Breast epithelium (tissue), 3 donors: ENCODE measurements at regions not wholly inside any gene's neighbourhood (a gene's known extent, or its start where the extent isn't known, plus 50 kb on each side); places are given as distances from the start of the nearest gene placed in this dataset.

ENCODE experiments used
- POLR2A ChIP-seq: fragments of 450-650 bp; IDR thresholded peaks from one replicate; pipeline ENCODE4 v1.6.1; 2016; ENCODE audit warnings: antibody characterized with exemption, mild to moderate bottlenecking, moderate library complexity
- POLR2AphosphoS5 ChIP-seq, 3 donors: sonication (generic); formaldehyde crosslinking; IDR thresholded peaks; one replicate each; pipeline ENCODE4 v1.6.1; 2017; ENCODE audit warnings: antibody characterized with exemption in 3 of 3
- TF ChIP-seq, protein P1 (sequence below), 3 donors: fragments of 450-650 bp; IDR thresholded peaks; one replicate each; pipeline ENCODE4 v1.5.1; 2016 to 2017; ENCODE audit warnings: antibody characterized with exemption in 3 of 3, mild to moderate bottlenecking in 3 of 3, moderate library complexity in 3 of 3

- TF ChIP-seq, protein P1, sequence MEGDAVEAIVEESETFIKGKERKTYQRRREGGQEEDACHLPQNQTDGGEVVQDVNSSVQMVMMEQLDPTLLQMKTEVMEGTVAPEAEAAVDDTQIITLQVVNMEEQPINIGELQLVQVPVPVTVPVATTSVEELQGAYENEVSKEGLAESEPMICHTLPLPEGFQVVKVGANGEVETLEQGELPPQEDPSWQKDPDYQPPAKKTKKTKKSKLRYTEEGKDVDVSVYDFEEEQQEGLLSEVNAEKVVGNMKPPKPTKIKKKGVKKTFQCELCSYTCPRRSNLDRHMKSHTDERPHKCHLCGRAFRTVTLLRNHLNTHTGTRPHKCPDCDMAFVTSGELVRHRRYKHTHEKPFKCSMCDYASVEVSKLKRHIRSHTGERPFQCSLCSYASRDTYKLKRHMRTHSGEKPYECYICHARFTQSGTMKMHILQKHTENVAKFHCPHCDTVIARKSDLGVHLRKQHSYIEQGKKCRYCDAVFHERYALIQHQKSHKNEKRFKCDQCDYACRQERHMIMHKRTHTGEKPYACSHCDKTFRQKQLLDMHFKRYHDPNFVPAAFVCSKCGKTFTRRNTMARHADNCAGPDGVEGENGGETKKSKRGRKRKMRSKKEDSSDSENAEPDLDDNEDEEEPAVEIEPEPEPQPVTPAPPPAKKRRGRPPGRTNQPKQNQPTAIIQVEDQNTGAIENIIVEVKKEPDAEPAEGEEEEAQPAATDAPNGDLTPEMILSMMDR (IDR thresholded peaks at IDR 0.05): no peak
- TF ChIP-seq POLR2AphosphoS5 (IDR thresholded peaks at IDR 0.05) (no peak), POLR2A (no peak)
Observed at GRCh38 chr7:86920154-86920553, 139.3 kb downstream of the ELAPOR2 start.
